ENCODE measurements at regions not wholly inside any gene's neighbourhood (a gene's known extent, or its start where the extent isn't known, plus 50 kb on each side); places are given as distances from the start of the nearest gene placed in this dataset.

DNA sequence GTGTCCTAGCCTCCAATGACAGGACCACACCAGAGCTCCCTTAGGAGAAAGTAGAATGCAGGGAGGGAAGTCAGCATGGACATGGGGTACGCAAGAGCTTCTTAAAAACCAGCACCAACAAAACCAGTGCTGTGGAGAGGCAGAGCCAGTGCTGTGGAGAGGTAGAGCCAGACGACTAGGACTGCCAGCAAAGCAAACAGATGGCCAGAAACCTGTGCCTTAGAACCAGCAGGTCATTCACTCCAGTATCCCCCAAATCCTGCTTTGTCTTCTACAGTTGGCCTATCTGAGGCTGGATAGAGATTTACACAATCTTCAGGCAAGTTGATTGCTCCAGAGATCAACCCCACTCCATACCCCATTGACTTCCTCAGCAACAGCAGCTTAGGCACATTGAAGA lies 459.9 kb upstream of the CAMK1G start:
- TF ChIP-seq, protein P1, sequence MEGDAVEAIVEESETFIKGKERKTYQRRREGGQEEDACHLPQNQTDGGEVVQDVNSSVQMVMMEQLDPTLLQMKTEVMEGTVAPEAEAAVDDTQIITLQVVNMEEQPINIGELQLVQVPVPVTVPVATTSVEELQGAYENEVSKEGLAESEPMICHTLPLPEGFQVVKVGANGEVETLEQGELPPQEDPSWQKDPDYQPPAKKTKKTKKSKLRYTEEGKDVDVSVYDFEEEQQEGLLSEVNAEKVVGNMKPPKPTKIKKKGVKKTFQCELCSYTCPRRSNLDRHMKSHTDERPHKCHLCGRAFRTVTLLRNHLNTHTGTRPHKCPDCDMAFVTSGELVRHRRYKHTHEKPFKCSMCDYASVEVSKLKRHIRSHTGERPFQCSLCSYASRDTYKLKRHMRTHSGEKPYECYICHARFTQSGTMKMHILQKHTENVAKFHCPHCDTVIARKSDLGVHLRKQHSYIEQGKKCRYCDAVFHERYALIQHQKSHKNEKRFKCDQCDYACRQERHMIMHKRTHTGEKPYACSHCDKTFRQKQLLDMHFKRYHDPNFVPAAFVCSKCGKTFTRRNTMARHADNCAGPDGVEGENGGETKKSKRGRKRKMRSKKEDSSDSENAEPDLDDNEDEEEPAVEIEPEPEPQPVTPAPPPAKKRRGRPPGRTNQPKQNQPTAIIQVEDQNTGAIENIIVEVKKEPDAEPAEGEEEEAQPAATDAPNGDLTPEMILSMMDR (conservative IDR thresholded peaks at IDR 0.05; ENCODE audit: low read length), result no peak
- TF ChIP-seq EZH2phosphoT487 (IDR thresholded peaks at IDR 0.05; ENCODE audit: borderline replicate concordance), result no peak

Data from Loucy (cell line).